Panc1 (cell line): ENCODE measurements at regions not wholly inside any gene's neighbourhood (a gene's known extent, or its start where the extent isn't known, plus 50 kb on each side); places are given as distances from the start of the nearest gene placed in this dataset.

Source experiments
- ATAC-seq: fragments of 200-7000 bp; cut with Tn5 transposase; 2 replicates; pipeline ENCODE4 v1.9.1; 2020; ENCODE audit warnings: mild to moderate bottlenecking, moderate library complexity
- BruUV-seq: library from RNA; stranded (reverse); fragments of 400-500 nt; replicated peaks from 2 replicates; lab custom pipeline; 2021; lab: Mats Ljungman, UMichigan
- CTCF ChIA-PET: fragments of 300-600 bp; sonication (Branson Sonifier 250); formaldehyde crosslinking; loops from one replicate; lab custom pipeline; 2022; ENCODE audit warnings: antibody characterized with exemption; lab: Charles Lee
- POLR2A ChIA-PET: fragments of 300-600 bp; sonication (Branson Sonifier 250); formaldehyde crosslinking; loops from one replicate; lab custom pipeline; 2022; ENCODE audit warnings: antibody characterized with exemption; lab: Charles Lee
- DNase-seq: peaks from one replicate; pipeline ENCODE4 v3.0.0-alpha.2; 2010; ENCODE audit warnings: low read depth, low spot score
- H3K27ac ChIP-seq: 2 replicates; pipeline ENCODE4 v1.5.1; 2011; ENCODE audit warnings: mild to moderate bottlenecking, low read length, inconsistent platforms
- H3K27me3 ChIP-seq: fragments of 200-500 bp; sonication (Bioruptor generic); 2 replicates; pipeline ENCODE4 v1.6.0; 2014; ENCODE audit warnings: low read length, inconsistent platforms; ENCODE audit not compliant: control insufficient read depth, insufficient read depth
- H3K36me3 ChIP-seq: fragments of 200-500 bp; sonication (Bioruptor generic); 2 replicates; pipeline ENCODE4 v1.5.1; 2014; ENCODE audit warnings: inconsistent platforms, mild to moderate bottlenecking, low read length, moderate library complexity; ENCODE audit not compliant: control insufficient read depth, insufficient read depth
- H3K4me1 ChIP-seq: 2 replicates; pipeline ENCODE4 v1.5.1; 2011; ENCODE audit warnings: inconsistent platforms, mild to moderate bottlenecking, low read length, moderate library complexity; ENCODE audit not compliant: control insufficient read depth, insufficient read depth
- H3K4me3 ChIP-seq, 2 experiments: 2 replicates each; pipeline ENCODE4 v1.5.1; 2011 to 2012; ENCODE audit warnings: low read depth in 2 of 2, low read length in 2 of 2, mild to moderate bottlenecking in 2 of 2, inconsistent platforms in 1 of 2, moderate library complexity in 1 of 2
- H3K9me3 ChIP-seq: fragments of 200-500 bp; sonication (Bioruptor generic); 2 replicates; pipeline ENCODE4 v1.5.1; 2014; ENCODE audit warnings: low read depth, mild to moderate bottlenecking, inconsistent platforms, low read length, moderate library complexity; ENCODE audit not compliant: control insufficient read depth, insufficient read depth
- CTCF ChIP-seq: fragments of 450-650 bp; IDR thresholded peaks from 2 replicates; pipeline ENCODE4 v1.5.1; 2017; ENCODE audit warnings: mild to moderate bottlenecking
- POLR2AphosphoS5 ChIP-seq: IDR thresholded peaks from 2 replicates; pipeline ENCODE4 v1.6.1; 2012; ENCODE audit warnings: mild to moderate bottlenecking, low read depth, low read length, moderate library complexity
- REST ChIP-seq, 2 experiments: IDR thresholded peaks; 2 replicates each; pipeline ENCODE4 v1.6.1; 2011 to 2012; ENCODE audit warnings: low read depth in 2 of 2, control low read depth in 1 of 2, low read length in 1 of 2, mild to moderate bottlenecking in 1 of 2, moderate library complexity in 1 of 2; ENCODE audit not compliant: insufficient read depth in 1 of 2
- SIN3A ChIP-seq: IDR thresholded peaks from 2 replicates; pipeline ENCODE4 v1.6.1; 2012; ENCODE audit warnings: low read depth, mild to moderate bottlenecking, low read length, moderate library complexity, borderline replicate concordance; ENCODE audit not compliant: insufficient read depth
- TCF7L2 ChIP-seq: IDR thresholded peaks from 2 replicates; pipeline ENCODE4 v1.6.1; 2011; ENCODE audit warnings: mild to moderate bottlenecking, low read depth, low read length, inconsistent platforms
- in situ Hi-C: cut with HindIII; loops from 2 replicates; pipeline ENCODE4 v1.10.0; 2016; ENCODE audit warnings: low sequenced_read_pairs, low pct_unique_long_range_greater_than_20kb
- intact Hi-C: fragments of 100-400 bp; cut with micrococcal nuclease; formaldehyde crosslinking; loops from one replicate; pipeline ENCODE4 v1.10.0; 2022; ENCODE audit not compliant: unreplicated experiment

- ChIA-PET POLR2A (no interaction called here), CTCF (no interaction called here)
- H3K27me3 ChIP-seq = no peaks in the 10 kb centered on the region
- no peaks in the 10 kb centered on the region for H3K9me3 ChIP-seq
- DNase-seq = no peak
- H3K4me1 ChIP-seq = no peaks in the 10 kb centered on the region
- TF ChIP-seq TCF7L2 = no peak
- TF ChIP-seq SIN3A = no peak
- TF ChIP-seq CTCF = no peak
- TF ChIP-seq POLR2AphosphoS5 = no peak
- no peak for TF ChIP-seq REST (IDR thresholded peaks at IDR 0.05; ENCODE audit: insufficient read depth in 1 of 2, low read depth in 2 of 2, low read length in 1 of 2)
- intact Hi-C loops (no loop called here), in situ Hi-C loops (no loop called here)
- H3K27ac ChIP-seq = no peak overlapping the region
- H3K36me3 ChIP-seq = no peaks in the 10 kb centered on the region
- no TSS peak for BruUV-seq
- no peak overlapping the region for H3K4me3 ChIP-seq
- no peak for ATAC-seq
Measured at GRCh38 chr13:107130566-107130965, 562.6 kb upstream of the ARGLU1 start.

GRCh38 chr13:107124730-107125129, 556.8 kb upstream of the ARGLU1 start:
- in situ Hi-C loops = no loop called here
- TF ChIP-seq TCF7L2 (no peak), REST (IDR thresholded peaks at IDR 0.05; ENCODE audit: insufficient read depth in 1 of 2, low read depth in 2 of 2, low read length in 1 of 2) (no peak), CTCF (no peak), POLR2AphosphoS5 (no peak), SIN3A (no peak)
- intact Hi-C loops = loop anchor here (5.0 kb wide), 1 partner anchor 202 kb away; no protein-coding TSS in a partner anchor
- ATAC-seq (no peak), DNase-seq (no peak)
- no peak overlapping the region for H3K27ac ChIP-seq
- no peak overlapping the region for H3K4me3 ChIP-seq
- CTCF ChIA-PET = no interaction called here
- no peaks in the 10 kb centered on the region for H3K4me1 ChIP-seq
- H3K27me3 ChIP-seq = no peaks in the 10 kb centered on the region
- no peaks in the 10 kb centered on the region for H3K36me3 ChIP-seq
- BruUV-seq = no TSS peak
- POLR2A ChIA-PET = no interaction called here
- H3K9me3 ChIP-seq = no peaks in the 10 kb centered on the region
